Coronary artery (tissue), 2 donors: ENCODE measurements at regions not wholly inside any gene's neighbourhood (a gene's known extent, or its start where the extent isn't known, plus 50 kb on each side); places are given as distances from the start of the nearest gene placed in this dataset.
"Not testable (repeated sequence)": the region's sequence is repeated elsewhere in the genome, so short reads cannot be mapped to it uniquely, and the experiment has no call there.

Experiments
- DNase-seq: peaks from one replicate; pipeline ENCODE4 v3.0.0-alpha.2; 2017; ENCODE audit warnings: low spot score
- H3K27ac ChIP-seq, 2 donors: fragments of 200-600 bp; sonication (generic); one replicate each; pipeline ENCODE4 v1.5.1; 2016 to 2019
- H3K4me3 ChIP-seq: fragments of 200-600 bp; sonication (generic); 2 replicates; pipeline ENCODE4 v1.5.1; 2016; ENCODE audit warnings: mild to moderate bottlenecking, moderate library complexity
- TF ChIP-seq, protein P1 (sequence below): fragments of 200-600 bp; sonication (generic); IDR thresholded peaks from one replicate; pipeline ENCODE4 v1.5.1; 2019; ENCODE audit warnings: antibody characterized with exemption

DNA sequence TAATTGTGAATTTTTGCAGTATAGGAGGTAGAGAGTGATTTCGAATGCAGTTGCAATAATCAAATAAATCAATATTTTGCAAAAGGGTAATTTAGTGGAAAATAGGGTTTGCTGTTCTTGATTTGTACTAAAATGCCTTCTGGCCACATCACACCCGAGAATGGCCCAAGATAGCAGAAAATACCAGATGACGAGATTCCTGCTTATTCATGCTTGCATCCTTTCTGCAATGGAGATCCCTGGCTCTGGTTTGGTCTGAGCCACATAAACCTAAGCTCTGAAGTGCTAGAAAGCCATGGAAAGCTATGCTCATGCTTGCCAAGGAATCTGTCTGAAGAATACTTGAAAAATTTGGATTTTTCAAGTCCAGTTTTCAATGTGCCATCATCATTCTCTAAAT lies 634.2 kb upstream of the COBL start:
- Histone ChIP-seq H3K27ac (no peak overlapping the region), H3K4me3 (no peak overlapping the region)
- DNase-seq, result no peak
- TF ChIP-seq, protein P1, sequence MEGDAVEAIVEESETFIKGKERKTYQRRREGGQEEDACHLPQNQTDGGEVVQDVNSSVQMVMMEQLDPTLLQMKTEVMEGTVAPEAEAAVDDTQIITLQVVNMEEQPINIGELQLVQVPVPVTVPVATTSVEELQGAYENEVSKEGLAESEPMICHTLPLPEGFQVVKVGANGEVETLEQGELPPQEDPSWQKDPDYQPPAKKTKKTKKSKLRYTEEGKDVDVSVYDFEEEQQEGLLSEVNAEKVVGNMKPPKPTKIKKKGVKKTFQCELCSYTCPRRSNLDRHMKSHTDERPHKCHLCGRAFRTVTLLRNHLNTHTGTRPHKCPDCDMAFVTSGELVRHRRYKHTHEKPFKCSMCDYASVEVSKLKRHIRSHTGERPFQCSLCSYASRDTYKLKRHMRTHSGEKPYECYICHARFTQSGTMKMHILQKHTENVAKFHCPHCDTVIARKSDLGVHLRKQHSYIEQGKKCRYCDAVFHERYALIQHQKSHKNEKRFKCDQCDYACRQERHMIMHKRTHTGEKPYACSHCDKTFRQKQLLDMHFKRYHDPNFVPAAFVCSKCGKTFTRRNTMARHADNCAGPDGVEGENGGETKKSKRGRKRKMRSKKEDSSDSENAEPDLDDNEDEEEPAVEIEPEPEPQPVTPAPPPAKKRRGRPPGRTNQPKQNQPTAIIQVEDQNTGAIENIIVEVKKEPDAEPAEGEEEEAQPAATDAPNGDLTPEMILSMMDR, result no peak

DNA sequence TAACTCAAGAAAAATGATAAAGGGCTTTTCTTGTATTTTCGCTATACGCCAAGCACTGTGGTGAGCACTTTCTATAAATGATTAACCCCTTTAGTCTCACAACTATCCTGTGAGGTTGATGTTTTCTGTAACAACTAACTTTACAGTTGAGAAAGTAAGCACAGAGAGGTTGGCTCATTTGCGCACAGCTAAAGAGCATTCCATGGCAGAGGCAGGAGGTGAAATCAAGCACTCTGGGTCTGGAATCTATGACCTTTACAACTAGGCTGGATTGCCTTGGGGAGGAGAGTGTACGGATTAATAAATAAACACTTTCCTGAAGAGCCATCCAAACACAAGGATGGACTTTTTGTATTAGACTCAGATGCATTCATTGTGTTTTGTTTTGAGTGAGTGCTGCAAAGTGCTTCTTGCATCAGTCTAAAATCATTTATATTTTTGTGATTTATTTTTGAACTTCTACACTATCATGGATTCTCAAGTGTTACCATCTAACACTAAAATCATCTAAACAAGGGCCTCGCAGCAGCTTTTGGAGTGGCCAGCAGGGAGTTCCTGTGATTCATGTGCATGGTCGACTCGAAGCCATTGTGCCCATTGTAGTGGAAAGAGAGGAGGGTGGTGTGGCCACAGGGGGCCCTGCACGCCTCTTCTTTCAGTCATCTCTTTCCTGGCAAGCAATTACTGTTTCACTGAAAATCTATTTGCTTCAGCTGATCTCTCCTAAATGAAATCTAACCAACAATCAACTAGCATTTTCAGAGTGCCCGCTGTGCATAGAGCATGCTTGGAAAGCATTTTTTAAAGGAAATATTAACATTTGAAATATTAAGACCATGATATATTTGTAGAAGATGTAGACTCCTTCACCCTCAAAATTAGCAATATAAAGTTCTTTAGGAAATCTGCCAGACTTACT lies 633.4 kb upstream of the COBL start:
- DNase-seq, result no peak
- H3K27ac ChIP-seq, result no peak overlapping the region
- TF ChIP-seq, protein P1, result no peak
- H3K4me3 ChIP-seq, result no peak overlapping the region

DNA sequence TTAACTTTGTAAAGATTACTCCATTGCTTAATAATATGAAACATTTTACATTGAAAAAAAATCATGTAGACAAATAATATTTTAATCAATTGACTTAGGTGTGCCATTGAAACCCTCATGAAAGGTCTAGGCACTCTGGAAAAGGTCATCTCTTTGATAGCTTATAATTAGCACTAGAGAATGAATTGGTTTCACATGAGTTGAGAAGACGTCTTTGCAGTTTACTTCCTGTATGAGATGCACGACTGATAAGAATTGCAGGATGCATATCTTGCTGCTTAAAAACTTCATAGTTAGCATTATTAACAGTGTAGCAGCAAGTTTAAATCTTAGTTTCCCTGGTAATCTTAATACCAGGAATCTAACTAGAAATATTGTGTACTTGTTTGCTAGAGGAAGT lies 614.2 kb upstream of the COBL start:
- TF ChIP-seq, protein P1, result no peak
- no peak overlapping the region for H3K27ac ChIP-seq

DNA sequence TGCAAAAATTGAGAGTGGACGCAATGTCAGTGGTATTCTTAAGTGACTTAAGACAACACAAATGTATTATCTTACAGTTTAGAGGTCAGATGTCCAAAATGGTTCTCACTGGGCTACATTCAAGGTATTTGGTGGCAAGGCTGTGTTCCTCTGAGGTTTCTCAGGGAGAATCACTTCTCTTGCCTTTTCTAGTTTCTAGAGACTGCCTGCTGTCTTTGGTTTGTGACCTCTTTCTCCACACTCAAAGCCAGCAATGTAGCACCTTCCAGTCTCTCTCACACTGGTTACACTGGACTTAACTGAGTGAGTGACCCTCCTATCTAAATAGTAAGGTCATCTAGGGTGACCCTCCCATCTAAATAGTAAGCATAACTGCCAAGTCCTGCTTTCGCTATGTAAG lies 613.2 kb upstream of the COBL start:
- no peak overlapping the region for H3K27ac ChIP-seq
- H3K4me3 ChIP-seq, result no peak overlapping the region
- DNase-seq, result no peak
- TF ChIP-seq, protein P1, result no peak

More for the DNA sequence above, 614.2 kb upstream of the COBL start:
- no peak for DNase-seq
- no peak overlapping the region for H3K4me3 ChIP-seq

DNA sequence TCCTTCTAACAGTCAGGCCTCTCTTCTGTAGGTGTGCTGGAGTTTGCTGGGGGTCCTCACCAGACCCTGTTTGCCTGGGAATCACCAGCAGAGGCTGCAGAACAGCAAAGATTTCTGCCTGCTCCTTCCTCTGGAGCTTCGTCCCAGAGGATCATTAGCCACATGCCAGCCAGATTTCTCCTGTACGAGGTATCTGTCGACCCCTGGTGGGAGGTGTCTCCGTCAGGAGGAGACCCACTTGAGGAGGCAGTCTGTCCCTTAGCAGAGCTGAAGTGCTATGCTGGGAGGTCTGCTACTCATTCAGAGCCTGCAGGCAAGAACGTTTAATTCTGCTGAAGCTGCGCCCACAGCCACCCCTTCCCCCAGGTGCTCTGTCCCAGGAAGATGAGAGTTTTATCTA lies 611.1 kb upstream of the COBL start:
- no peak overlapping the region for H3K27ac ChIP-seq
- DNase-seq, result no peak
- no peak overlapping the region for H3K4me3 ChIP-seq
- TF ChIP-seq, protein P1, result no peak

DNA sequence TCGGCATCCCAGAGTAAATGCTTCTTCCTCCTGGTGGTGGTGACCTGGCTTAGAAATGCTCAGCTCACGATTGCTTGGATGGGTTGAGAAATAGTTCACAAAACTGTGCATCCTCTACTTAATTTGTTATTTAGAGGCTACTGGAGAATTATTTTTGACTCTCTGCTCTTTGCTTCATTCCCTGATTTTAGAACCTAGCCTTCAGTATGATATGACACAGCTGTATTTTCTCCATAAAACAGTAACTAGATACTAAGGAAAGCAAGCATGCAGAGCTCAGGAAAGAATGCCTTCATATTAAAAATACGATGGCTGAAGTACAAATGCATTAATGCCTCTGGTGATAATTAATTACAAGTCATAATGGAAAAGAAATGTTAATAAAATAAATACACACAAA lies 602.0 kb upstream of the COBL start:
- TF ChIP-seq, protein P1, result no peak
- no peak overlapping the region for H3K4me3 ChIP-seq
- no peak for DNase-seq
- no peak overlapping the region for H3K27ac ChIP-seq

DNA sequence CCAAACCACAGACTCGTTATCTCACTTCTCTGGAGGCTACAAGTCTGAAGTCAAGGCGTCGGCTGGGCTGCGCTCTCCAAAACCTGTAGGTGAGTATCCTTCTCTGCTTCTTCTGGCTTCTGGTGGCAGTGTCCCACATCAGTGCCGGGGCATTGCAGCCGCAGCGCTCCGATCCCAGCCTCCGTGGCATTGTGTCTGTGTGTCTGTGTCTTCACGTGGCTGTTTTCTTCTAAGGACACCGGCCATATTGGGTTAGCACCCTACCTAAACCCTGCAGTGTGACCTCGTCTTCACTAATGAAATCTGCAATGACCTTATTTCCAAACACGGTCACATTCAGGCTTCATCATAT lies 584.9 kb upstream of the COBL start:
- TF ChIP-seq, protein P1, result no peak
- no peak overlapping the region for H3K27ac ChIP-seq
- H3K4me3 ChIP-seq, result no peak overlapping the region
- DNase-seq, result no peak

DNA sequence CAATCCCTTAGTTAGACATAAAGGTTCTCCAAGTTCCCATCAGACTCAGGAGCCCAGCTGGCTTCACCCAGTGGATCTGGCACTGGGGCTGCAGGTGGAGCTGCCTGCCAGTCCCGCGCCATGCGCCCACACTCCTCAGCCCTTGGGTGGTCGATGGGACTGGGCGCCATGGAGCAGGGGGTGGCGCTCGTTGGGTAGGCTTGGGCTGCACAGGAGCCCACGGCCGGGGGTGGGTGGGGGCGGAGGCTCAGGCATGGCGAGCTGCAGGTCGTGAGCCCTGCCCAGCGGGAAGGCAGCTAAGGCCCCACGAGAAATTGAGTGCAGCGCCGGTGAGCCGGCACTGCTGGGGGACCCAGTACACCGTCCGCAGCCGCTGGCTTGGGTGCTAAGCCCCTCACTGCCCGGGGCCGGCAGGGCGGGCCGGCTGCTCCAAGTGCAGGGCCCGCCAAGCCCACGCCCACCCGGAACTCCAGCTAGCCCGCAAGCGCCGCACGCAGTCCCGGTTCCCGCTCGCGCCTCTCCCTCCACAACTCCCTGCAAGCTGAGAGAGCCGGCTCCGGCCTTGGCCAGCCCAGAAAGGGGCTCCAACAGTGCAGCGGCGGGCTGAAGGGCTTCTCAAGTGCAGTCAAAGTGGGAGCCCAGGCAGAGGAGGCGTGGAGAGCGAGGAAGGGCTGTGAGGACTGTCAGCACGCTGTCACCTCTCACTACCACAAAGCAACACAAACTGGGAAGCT lies 584.3 kb upstream of the COBL start:
- not testable (repeated sequence) for H3K27ac ChIP-seq, DNase-seq, H3K4me3 ChIP-seq
